BLaER1 treated with 17β-estradiol and CSF1 and Interleukin-3, amounts not matched to agents 10 nM and 100 nM (cell line): ENCODE measurements at regions not wholly inside any gene's neighbourhood (a gene's known extent, or its start where the extent isn't known, plus 50 kb on each side); places are given as distances from the start of the nearest gene placed in this dataset.
A peak's percentile ranks its signal among the peaks of the same experiment; 100 is the strongest.

Experiments used
- H3K27ac ChIP-seq, 11 experiments: shearing (Covaris generic); formaldehyde crosslinking; 2 replicates each; pipeline ENCODE4 v1.8.1; 2022
- H3K27me3 ChIP-seq, 11 experiments: shearing (Covaris generic); formaldehyde crosslinking; 2 replicates each; pipeline ENCODE4 v1.8.1; 2022
- H3K36me3 ChIP-seq, 11 experiments: shearing (Covaris generic); formaldehyde crosslinking; 2 replicates each; pipeline ENCODE4 v1.8.1; 2022
- H3K4me1 ChIP-seq, 10 experiments: shearing (Covaris generic); formaldehyde crosslinking; 2 replicates each; pipeline ENCODE4 v1.8.1; 2022
- H3K4me2 ChIP-seq, 11 experiments: shearing (Covaris generic); formaldehyde crosslinking; 2 replicates each; pipeline ENCODE4 v1.8.1; 2022
- H3K4me3 ChIP-seq, 10 experiments: shearing (Covaris generic); formaldehyde crosslinking; 2 replicates each; pipeline ENCODE4 v1.8.1; 2022
- H3K9ac ChIP-seq, 11 experiments: shearing (Covaris generic); formaldehyde crosslinking; 2 replicates each; pipeline ENCODE4 v1.8.1; 2022
- H3K9me3 ChIP-seq, 11 experiments: shearing (Covaris generic); formaldehyde crosslinking; replicated peaks in 1 of 11; 2 replicates each; pipeline ENCODE4 v1.8.1; 2022
- H4K20me1 ChIP-seq, 11 experiments: shearing (Covaris generic); formaldehyde crosslinking; 2 replicates each; pipeline ENCODE4 v1.8.1; 2022
- Cebpa-rat ChIP-seq, 11 experiments: shearing (Covaris generic); IDR thresholded peaks; 2 replicates each; pipeline ENCODE4 v1.8.1; 2022

DNA sequence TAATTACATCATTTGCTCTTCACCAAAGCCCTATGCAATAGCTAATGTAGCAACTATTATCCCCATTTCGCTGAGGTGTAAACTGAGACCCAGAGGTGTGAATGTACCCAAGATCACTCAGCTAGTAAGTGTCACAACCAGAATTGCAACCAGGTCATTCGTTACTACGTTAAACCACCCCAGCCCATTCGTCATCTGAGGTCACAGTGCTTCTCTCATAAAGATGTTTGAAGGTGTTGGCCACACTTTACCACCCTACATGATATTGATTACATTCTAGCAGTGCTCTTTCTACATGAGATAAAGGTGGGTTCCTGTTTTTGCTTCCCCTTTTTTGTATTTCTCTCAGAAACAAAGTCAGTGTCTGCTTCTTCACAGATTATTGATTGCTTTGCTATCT lies 195.3 kb downstream of the ZBTB18 start:
- no peak overlapping the region for H3K4me3 ChIP-seq
- no peak overlapping the region for H3K9ac ChIP-seq
- no peak overlapping the region for H3K4me2 ChIP-seq
- no peaks in the 10 kb centered on the region for H3K9me3 ChIP-seq
- no peaks in the 10 kb centered on the region for H3K27me3 ChIP-seq
- no peaks in the 10 kb centered on the region for H3K36me3 ChIP-seq
- H3K4me1 ChIP-seq, result peaks cover 0 to 2% (median 0%) of the 10 kb centered on the region in 10 experiments; a peak in 3 of 20 replicates
- no peak for TF ChIP-seq Cebpa-rat (IDR thresholded peaks at IDR 0.05)
- H3K27ac ChIP-seq, result no peak overlapping the region
- no peaks in the 10 kb centered on the region for H4K20me1 ChIP-seq

DNA sequence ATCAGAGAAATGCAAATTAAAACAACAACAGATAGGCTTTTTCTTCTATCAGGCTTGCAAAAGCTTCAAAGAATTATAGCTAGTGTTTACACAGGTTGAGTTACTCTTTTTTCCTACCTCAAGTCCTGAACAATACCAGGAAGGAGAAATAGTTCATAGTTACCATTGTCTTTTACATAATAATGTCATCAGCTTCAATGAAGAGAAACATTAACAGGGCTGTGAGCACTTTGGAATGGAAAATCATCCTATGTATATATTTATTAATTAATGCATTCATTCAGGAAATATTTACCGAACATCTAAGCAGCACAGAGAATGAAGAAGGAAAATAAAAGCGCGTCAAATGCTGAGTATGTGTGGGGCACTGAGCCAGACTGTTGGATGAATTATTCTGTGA lies 197.3 kb downstream of the ZBTB18 start:
- Histone ChIP-seq H3K4me1 (peaks cover 0 to 23% (median 5%) of the 10 kb centered on the region in 10 experiments; a peak in 11 of 20 replicates), H3K27me3 (no peaks in the 10 kb centered on the region), H3K27ac (no peak overlapping the region), H3K36me3 (no peaks in the 10 kb centered on the region), H3K9ac (no peak overlapping the region), H3K4me3 (no peak overlapping the region), H4K20me1 (no peaks in the 10 kb centered on the region), H3K9me3 (no peaks in the 10 kb centered on the region), H3K4me2 (no peak overlapping the region)
- TF ChIP-seq Cebpa-rat (IDR thresholded peaks at IDR 0.05), result no peak

DNA sequence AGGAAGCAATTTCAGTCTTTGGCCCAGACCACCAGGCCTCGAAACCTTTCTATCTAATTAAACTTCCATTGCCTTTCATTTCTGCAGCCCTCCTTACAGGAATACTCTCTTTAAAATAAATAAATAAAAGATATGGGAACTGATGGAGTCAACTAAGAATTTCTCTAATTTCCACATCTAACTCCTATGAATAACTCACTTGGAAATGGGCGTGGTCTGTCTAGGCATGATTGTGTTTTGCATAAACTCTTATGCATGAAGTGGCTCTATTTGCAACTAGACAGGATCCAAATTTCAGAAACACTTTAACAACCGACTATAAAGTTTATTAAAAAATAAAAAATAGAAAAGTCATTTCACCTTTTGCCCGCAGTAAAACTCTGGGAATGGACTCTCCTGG lies 199.5 kb downstream of the ADSS2 start:
- peak overlapping the region in 4 of 11 experiments; percentile 16 to 74 (median 62); a peak in 7 of 22 replicates for H3K4me2 ChIP-seq
- peaks cover 11 to 55% (median 24%) of the 10 kb centered on the region in 10 experiments for H3K4me1 ChIP-seq
- H3K9me3 ChIP-seq, result peaks cover 0 to 7% (median 4%) of the 10 kb centered on the region in 11 experiments; a peak in 7 of 22 replicates
- no peak overlapping the region for H3K9ac ChIP-seq
- no peaks in the 10 kb centered on the region for H3K36me3 ChIP-seq
- TF ChIP-seq Cebpa-rat (IDR thresholded peaks at IDR 0.05), result no peak
- H3K27ac ChIP-seq, result no peak overlapping the region
- H4K20me1 ChIP-seq, result no peaks in the 10 kb centered on the region
- H3K4me3 ChIP-seq, result no peak overlapping the region
- H3K27me3 ChIP-seq, result no peaks in the 10 kb centered on the region

DNA sequence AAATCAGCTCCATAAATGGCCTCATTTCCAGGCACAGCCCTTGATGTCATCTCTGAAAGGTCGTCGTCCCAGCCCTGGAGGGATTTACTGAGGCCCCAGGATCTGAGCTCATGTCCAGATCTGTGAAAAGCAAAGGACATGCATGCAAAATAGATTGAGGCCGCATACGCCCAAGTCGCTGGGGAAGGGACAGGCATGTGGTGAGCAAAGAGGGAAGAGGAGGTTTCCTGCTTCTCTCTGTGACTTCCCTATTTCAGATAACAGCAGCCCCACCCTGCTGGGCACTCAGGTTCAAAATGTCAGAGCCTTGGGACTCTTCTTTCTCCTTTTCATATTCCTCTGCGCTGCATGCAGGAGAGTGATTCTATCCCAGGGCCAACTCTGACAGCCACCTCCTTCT lies 197.2 kb downstream of the ADSS2 start:
- peaks cover 11 to 65% (median 26%) of the 10 kb centered on the region in 10 experiments for H3K4me1 ChIP-seq
- peak overlapping the region; percentile 54 to 77 (median 65) for H3K4me2 ChIP-seq
- peaks cover 0 to 7% (median 4%) of the 10 kb centered on the region in 11 experiments; a peak in 7 of 22 replicates for H3K9me3 ChIP-seq
- TF ChIP-seq Cebpa-rat (IDR thresholded peaks at IDR 0.05), result no peak
- H3K27me3 ChIP-seq, result no peaks in the 10 kb centered on the region
- H3K27ac ChIP-seq, result peak overlapping the region in 9 of 11 experiments; percentile 30 to 81 (median 70); a peak in 16 of 22 replicates
- H4K20me1 ChIP-seq, result no peaks in the 10 kb centered on the region
- H3K36me3 ChIP-seq, result no peaks in the 10 kb centered on the region
- peak overlapping the region in 7 of 11 experiments; percentile 20 to 63 (median 54); a peak in 12 of 22 replicates for H3K9ac ChIP-seq
- H3K4me3 ChIP-seq, result no peak overlapping the region

DNA sequence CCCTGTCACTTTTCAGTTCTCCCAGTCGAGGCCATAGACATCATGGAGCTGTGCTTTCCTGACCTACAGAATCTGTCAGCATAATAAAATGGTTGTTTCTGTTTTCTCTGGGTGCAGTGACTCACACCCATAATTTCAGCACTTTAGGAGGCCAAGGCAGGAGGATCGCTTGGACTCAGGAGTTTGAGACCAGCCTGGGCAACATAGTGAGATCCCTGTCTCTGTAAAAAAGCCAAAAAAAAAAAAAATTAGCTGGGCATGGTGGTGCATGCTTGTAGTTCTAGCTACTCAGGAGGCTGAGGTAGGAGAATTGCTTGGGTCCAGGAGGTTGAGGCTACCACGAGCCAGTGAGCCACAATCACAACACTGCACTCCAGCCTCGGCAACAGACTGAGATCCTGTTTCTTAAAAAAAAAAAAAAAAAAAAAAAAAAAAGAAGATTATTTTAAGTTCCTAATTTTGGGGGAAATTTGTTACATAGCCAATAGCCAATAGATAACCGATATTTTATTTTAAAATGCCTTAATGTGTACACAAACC lies 196.2 kb downstream of the ADSS2 start:
- no peaks in the 10 kb centered on the region for H3K36me3 ChIP-seq
- no peaks in the 10 kb centered on the region for H4K20me1 ChIP-seq
- peaks cover 11 to 65% (median 26%) of the 10 kb centered on the region in 10 experiments for H3K4me1 ChIP-seq
- peaks cover 0 to 7% (median 4%) of the 10 kb centered on the region in 11 experiments; a peak in 7 of 22 replicates for H3K9me3 ChIP-seq
- no peaks in the 10 kb centered on the region for H3K27me3 ChIP-seq
- TF ChIP-seq Cebpa-rat (IDR thresholded peaks at IDR 0.05), result no peak
- H3K9ac ChIP-seq, result no peak overlapping the region
- no peak overlapping the region for H3K4me3 ChIP-seq
- peak overlapping the region in 5 of 11 experiments; percentile 58 to 77 (median 74); a peak in 10 of 22 replicates for H3K4me2 ChIP-seq
- peak overlapping the region in 8 of 11 experiments; percentile 31 to 80 (median 69); a peak in 11 of 22 replicates for H3K27ac ChIP-seq

DNA sequence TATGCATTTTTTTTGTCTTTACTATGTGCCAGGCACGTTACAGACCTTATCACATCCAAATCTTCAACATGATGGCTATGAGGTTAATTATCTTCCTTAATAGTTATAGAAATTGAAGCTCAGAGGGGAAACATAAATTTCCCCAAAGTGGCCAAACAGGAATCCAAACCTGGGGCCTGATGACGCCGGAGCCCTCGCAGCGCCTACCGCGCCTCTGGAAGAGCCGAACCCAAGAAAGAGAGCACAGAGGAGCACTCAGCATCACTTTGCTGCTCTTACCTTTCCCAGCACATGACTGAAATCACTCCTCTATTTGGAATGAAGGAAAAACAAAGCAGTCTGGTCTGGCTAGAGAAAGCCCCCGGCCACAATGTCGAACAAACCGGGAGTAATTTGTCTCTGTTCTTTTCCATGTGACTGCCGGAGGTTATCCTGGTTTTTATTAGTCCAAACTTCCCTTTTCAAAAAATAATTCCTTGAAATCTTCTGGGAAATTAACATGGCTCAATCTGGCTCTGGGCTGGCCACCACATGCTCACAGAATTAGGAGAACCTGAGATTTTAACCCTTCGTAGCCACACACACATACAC lies 195.5 kb downstream of the ADSS2 start:
- no peak for TF ChIP-seq Cebpa-rat (IDR thresholded peaks at IDR 0.05)
- no peak overlapping the region for H3K27ac ChIP-seq

DNA sequence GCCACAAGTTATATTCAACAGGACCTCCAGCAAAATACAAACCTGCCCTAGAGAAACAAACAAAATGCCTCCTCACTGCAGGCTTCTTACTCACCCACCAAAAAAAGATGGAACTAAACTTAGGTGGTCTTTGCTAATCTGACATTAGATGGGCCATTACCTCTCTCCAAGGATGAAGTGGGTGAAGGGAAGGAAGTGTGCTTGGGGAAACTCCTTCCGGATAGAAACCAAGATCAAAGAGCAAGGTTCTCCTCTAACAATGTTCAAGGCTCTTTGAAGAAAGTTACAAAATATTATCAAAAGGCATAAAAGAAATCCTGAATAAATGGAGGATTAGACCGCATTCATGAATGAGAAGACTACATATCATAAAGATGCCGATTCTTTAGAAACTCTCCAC lies 187.5 kb downstream of the ADSS2 start:
- H3K9me3 ChIP-seq, result no peaks in the 10 kb centered on the region
- peaks cover 0 to 10% (median 0%) of the 10 kb centered on the region in 10 experiments; a peak in 5 of 20 replicates for H3K4me1 ChIP-seq
- H4K20me1 ChIP-seq, result no peaks in the 10 kb centered on the region
- H3K27ac ChIP-seq, result no peak overlapping the region
- H3K4me3 ChIP-seq, result no peak overlapping the region
- H3K36me3 ChIP-seq, result no peaks in the 10 kb centered on the region
- no peak for TF ChIP-seq Cebpa-rat (IDR thresholded peaks at IDR 0.05)
- no peaks in the 10 kb centered on the region for H3K27me3 ChIP-seq
- peak overlapping the region in 1 of 11 experiments; percentile 12; a peak in 1 of 22 replicates for H3K4me2 ChIP-seq
- no peak overlapping the region for H3K9ac ChIP-seq

More for the DNA sequence above, 195.5 kb downstream of the ADSS2 start:
- H3K9me3 ChIP-seq, result peaks cover 0 to 7% (median 4%) of the 10 kb centered on the region in 11 experiments; a peak in 7 of 22 replicates
- H4K20me1 ChIP-seq, result no peaks in the 10 kb centered on the region
- H3K4me2 ChIP-seq, result no peak overlapping the region; a peak in 2 of 22 replicates
- H3K4me3 ChIP-seq, result no peak overlapping the region
- H3K36me3 ChIP-seq, result no peaks in the 10 kb centered on the region
- peaks cover 11 to 65% (median 26%) of the 10 kb centered on the region in 10 experiments for H3K4me1 ChIP-seq
- no peak overlapping the region for H3K9ac ChIP-seq
- no peaks in the 10 kb centered on the region for H3K27me3 ChIP-seq

DNA sequence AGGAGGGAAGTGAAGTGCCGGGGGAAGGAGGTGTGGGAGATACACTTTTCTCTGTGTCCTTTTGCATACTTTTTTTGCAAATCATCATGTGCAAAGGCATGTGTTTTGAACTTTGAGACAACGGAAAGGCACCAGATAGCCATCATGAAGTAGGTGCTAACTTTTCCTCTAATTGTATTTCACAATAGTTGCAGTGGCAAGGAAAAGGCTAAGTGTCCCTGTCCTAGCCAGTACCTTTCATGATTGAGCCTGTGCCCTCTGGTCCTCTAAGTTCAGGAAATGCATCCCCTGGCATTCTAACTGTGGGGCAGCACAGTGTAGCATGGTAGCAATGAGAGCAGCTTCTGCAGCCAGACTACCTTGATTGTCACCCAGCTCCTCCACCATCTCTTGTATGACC lies 186.2 kb downstream of the ADSS2 start:
- no peak overlapping the region for H3K4me3 ChIP-seq
- H3K4me1 ChIP-seq, result peaks cover 0 to 8% (median 0%) of the 10 kb centered on the region in 10 experiments; a peak in 5 of 20 replicates
- no peak overlapping the region for H3K27ac ChIP-seq
- peaks cover 0 to 5% (median 4%) of the 10 kb centered on the region in 11 experiments; a peak in 11 of 22 replicates for H3K9me3 ChIP-seq
- no peaks in the 10 kb centered on the region for H4K20me1 ChIP-seq
- H3K9ac ChIP-seq, result no peak overlapping the region
- no peak overlapping the region for H3K4me2 ChIP-seq
- peak in 2 of 11 experiments; percentile 11 to 70; a peak in 2 of 22 replicates for TF ChIP-seq Cebpa-rat (IDR thresholded peaks at IDR 0.05)
- H3K27me3 ChIP-seq, result no peaks in the 10 kb centered on the region
- no peaks in the 10 kb centered on the region for H3K36me3 ChIP-seq

DNA sequence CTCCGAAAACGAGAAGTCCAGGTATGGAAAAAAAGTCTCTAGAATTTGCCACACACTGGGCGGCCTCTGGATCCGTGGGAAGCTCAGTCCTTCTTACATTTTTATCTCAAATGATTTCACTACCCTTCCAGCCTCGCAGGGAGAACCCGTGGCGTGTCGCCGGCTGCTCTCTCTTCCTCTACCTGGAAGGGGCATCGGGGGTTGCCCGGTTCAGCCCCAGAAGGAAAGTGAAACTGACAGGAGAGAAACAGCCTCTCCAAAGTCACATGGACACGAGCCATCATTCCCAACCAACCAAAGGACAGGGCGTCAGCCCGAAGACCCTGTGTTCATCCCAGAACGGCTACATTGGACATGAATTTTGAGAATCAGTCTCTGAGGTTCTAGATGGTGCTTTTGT lies 182.5 kb downstream of the ADSS2 start:
- Histone ChIP-seq H3K27me3 (no peaks in the 10 kb centered on the region), H3K4me2 (no peak overlapping the region), H3K36me3 (no peaks in the 10 kb centered on the region), H3K9ac (no peak overlapping the region), H3K27ac (no peak overlapping the region), H4K20me1 (no peaks in the 10 kb centered on the region), H3K9me3 (peaks cover 0 to 11% (median 7%) of the 10 kb centered on the region in 11 experiments; a peak in 11 of 22 replicates), H3K4me1 (peaks cover 0 to 23% (median 11%) of the 10 kb centered on the region in 10 experiments; a peak in 14 of 20 replicates), H3K4me3 (no peak overlapping the region)
- no peak for TF ChIP-seq Cebpa-rat (IDR thresholded peaks at IDR 0.05)
